ENCODE measurements at regions not wholly inside any gene's neighbourhood (a gene's known extent, or its start where the extent isn't known, plus 50 kb on each side); places are given as distances from the start of the nearest gene placed in this dataset.
A peak's percentile ranks its signal among the peaks of the same experiment; 100 is the strongest.
"Not testable (repeated sequence)": the region's sequence is repeated elsewhere in the genome, so short reads cannot be mapped to it uniquely, and the experiment has no call there.

DNA sequence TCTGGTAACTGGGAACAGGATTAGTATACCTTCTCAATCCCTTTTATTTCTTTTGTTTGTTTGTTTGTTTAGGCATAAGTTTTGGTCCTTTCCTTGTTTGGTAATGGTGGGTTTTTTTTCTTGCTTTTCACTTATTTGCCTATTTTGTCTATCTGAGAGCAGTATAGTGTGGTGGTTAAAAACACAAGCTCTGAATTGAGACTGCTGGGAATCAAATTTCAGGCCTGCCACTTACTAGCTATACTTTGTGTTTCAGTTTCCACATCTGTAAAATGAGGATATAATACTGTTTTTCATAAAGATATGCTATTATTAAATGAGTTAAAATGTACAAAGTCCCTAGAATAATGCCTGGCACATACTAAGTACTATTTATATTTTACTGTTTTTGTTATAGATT lies 81.6 kb upstream of the IVNS1ABP start:
- intact Hi-C loops (cut with DNase I): no loop called here
- no peak for DNase-seq (ENCODE audit: low spot score)
- no peak for ATAC-seq

DNA sequence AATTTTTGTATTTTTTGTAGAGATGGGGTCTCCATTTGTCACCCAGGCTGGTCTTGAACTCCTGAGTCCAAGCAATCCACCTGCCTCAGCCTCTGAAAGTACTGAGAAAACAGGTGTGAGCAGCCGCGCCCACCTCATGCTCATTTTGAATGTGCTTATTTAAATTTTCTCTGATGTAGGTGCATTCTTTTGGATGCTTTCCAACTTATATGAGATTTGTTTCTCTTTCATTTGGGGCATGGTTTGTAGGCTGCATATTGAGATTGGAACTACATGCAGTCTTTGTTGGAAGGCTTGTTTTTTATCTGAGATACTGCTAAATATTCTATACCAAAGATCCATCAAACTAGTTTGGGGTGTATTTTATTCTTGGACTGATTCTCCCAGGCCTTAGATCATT lies 81.0 kb upstream of the IVNS1ABP start:
- DNase-seq (ENCODE audit: low spot score) (no peak), ATAC-seq (no peak)
- intact Hi-C loops (cut with DNase I): no loop called here

DNA sequence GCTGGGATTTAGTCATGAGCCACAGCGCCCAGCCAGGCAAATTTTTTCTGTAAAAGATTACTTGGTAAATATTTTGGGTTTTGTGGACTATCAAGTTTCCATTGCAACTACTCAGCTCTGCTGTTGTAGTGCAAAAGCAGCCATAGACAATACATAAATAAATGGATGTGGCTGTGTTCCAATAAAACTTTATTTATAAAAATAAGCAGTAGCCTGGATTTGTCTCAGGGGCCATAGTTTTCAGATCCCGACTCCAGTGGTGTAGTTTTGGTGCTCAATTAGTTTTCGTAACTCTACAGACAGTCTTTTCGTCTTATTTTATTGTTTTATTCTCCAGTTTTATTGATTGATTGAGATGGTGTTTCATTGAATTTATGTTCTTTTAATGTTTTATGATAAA lies 80.1 kb upstream of the IVNS1ABP start:
- ATAC-seq (no peak), DNase-seq (ENCODE audit: low spot score) (no peak)
- intact Hi-C loops (cut with DNase I): no loop called here

DNA sequence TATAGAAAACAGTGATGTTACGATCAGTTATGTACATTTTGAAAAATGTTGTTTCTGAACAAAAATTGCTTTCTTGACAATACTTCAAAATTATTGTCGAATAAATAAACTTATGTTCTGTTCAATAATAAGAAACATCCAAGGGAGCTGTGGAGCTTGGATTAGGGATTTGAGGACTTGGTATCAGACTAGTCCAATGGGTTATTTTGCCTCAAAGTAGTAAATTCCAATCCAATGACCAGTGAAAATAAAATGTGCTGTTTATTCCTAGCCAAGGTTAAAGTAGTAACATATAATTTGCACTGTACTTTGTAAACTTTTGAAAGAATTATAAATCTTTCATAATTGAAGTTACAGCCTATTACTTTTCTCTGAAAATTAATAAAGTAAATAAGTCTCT lies 79.1 kb upstream of the IVNS1ABP start:
- ATAC-seq (no peak), DNase-seq (ENCODE audit: low spot score) (no peak)
- intact Hi-C loops (cut with DNase I): no loop called here

DNA sequence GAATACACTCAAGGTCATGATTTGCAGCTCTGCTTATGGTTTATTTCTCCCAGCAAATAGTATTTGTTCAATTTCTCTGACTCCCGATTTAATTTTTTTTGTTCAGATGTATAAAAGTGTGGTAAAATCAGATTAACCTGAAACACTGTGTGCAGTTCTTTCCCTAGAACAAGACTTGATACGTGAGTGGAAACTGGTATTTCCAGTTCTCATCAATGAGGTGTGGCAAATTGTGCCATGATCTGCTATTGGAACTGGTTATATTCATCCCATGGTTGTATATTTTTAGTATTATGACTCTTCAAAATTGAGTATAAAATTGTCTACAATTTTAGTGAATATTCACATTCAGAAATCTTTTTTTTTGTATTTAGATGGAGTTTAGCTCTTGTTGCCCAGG lies 76.8 kb upstream of the IVNS1ABP start:
- ATAC-seq: no peak
- intact Hi-C loops (cut with DNase I): no loop called here
- DNase-seq (ENCODE audit: low spot score): no peak

DNA sequence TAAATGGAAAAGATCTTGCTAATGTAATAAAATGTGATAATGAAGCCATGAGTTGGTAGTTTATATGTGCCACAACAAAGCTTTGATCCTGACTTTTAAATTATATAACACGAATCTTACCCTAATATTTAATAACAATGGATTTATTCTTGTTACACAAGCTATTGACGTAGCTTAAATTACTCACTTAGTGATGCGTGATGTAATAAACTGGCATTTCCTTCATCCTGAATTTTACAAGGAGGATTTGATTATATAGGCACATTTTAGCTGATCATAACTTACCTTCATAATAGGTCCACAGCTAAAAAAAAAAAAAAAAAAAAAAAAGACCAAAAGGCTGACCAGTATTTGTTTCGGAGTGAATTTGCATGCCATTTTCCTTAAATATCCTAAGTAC lies 76.2 kb upstream of the IVNS1ABP start:
- DNase-seq (ENCODE audit: low spot score): no peak
- intact Hi-C loops (cut with DNase I): no loop called here
- ATAC-seq: no peak

DNA sequence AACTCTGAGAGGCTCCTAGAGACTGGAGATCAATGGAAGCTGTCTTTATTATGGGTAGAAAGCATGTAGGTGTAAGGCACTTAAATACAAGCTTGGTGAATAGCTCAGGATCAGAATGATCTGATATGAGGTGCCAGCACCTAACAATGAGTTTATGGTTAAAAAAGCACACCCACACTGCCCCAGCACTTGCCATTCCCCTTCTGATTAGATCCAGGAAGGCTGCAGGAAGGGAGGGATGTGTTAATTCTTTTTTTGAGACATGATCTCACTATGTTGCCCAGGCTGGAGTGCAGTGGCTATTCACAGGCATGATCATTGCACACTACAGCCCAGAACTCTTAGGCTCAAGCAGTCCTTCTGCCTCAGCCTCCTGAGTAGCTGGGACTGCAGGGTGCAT lies 71.8 kb upstream of the IVNS1ABP start:
- ATAC-seq: no peak
- intact Hi-C loops (cut with DNase I): no loop called here
- no peak for DNase-seq (ENCODE audit: low spot score)

DNA sequence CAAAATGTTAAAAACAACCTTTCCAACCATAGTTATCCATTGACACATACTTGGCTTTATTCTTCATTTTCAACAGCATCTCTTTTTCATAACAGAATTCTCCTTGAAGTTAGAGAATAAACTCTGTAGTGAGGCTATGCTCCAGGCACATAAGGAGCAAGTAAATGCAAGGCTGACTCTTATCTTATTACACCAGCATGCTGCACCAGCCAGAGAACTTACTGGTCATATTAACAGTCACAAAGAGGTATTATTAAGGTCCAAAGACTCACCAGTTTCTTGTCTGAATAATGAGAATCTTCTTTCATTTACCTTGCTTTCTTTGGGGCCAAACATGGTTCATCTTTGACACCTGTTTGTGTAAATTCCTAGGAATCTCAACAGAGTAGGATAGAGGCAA lies 71.3 kb upstream of the IVNS1ABP start:
- no peak for ATAC-seq
- intact Hi-C loops (cut with DNase I): no loop called here
- no peak for DNase-seq (ENCODE audit: low spot score)

DNA sequence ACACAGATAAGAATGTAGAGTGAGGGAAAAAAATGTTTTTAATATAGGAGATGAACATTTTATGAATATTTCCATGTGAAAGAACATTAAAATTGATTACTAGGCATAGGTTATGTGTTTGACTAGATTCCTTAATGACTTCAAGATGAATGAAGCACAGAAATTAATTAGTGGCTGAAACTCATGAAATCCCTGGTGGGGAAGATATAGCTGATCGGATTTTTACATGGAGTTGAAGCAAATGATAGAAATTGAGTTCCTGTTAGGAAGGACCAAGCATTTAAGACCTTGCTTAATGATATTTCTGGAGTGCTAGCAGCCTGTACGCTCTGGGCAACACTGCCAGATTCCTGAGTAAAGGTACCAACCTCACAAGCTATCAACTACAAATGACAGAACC lies 68.9 kb upstream of the IVNS1ABP start:
- intact Hi-C loops (cut with DNase I): no loop called here
- ATAC-seq (no peak), DNase-seq (ENCODE audit: low spot score) (no peak)

DNA sequence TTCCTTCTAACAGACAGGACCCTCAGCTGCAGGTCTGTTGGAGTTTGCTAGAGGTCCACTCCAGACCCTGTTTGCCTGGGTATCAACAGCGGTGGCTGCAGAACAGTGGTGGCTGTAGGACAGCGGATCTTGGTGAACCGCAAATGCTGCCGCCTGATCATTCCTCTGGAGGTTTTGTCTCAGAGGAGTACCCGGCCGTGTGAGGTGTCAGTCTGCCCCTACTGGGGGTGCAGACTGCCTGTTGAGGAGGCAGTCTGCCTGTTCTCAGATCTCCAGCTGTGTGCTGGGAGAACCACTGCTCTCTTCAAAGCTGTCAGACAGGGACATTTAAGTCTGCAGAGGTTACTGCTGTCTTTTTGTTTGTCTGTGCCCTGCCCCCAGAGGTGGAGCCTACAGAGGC lies 66.8 kb upstream of the IVNS1ABP start:
- intact Hi-C loops (cut with DNase I); ATAC-seq; DNase-seq (ENCODE audit: low spot score): not testable (repeated sequence)

DNA sequence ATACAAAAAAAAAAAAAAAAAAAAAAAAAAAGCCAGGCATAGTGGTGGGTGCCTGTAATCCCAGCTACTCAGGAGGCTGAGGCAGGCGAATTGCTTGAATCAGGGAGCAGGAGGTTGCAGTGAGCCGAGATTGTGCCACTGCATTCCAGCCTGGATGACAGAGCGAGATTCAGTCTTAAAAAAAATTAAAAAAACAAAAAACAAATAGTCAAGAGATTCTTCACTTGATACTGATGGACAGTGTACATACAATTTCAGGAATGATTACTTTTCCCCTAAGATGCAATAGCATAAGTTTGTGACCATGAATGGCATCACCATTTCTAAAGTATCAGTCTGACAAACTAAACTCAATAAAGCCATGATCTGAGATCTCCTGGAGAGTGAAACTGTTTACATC lies 60.8 kb upstream of the IVNS1ABP start:
- intact Hi-C loops (cut with DNase I): no loop called here
- no peak for ATAC-seq

DNA sequence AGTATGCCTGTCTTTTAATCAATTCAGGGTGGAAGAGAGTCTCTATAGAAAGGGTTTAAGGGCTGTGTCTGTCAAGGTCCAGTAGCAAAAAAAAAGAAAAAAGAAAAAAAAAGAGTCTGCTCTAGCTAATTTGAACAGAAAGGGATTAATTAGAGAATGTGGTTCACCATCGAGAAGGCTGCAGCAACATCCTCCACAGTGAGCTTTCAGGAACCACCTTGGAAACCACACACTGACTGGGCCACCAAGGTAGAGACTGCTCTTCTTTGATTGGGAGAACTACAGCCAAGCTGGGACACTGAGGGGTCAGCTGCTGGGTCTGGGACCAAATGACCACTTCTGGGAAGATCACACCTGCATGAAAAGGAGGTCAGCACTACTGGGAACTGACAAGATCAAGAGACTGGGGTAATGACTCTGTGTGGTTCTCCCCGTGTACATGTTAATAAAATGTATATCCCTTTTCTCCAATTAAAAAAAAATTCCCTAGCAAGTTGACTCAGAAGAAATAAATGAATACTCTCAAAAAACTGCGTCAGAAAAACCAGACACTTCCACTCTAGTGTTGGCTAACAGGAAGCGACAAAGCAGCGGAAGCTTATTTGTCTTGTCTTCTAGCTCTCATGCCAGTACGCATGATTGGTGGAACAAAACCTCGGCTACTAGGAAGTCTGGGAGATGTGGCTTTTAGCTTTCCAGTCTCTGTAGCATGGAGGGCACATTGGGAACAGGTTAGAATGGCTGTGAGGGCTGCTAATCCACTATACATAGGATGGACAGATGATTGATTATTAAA lies 60.0 kb upstream of the IVNS1ABP start:
- DNase-seq (ENCODE audit: low spot score) (no peak), ATAC-seq (peak; percentile 56)
- intact Hi-C loops (cut with DNase I): no loop called here

More for the DNA sequence above, 60.8 kb upstream of the IVNS1ABP start:
- DNase-seq (ENCODE audit: low spot score): no peak

DNA sequence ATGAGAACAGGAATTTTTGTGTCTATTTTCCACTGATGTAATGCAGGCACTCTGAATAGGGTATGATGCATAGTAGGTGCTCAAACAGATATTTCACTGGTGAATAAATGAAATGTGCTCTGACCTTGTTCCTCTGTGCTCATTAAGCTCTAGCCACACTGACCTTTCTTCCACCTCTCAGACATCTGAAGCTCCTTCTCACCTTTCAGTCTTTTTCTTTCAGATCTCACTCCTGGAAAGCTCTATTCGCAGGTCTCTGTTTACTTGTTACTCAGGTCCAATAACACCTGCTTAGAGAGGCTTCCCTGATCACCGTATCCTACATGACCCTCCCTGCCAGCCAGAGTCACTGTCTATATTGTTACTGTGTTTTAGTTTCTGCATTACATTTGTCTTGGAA lies 59.2 kb upstream of the IVNS1ABP start:
- intact Hi-C loops (cut with DNase I): no loop called here
- no peak for ATAC-seq
- DNase-seq (ENCODE audit: low spot score): no peak

DNA sequence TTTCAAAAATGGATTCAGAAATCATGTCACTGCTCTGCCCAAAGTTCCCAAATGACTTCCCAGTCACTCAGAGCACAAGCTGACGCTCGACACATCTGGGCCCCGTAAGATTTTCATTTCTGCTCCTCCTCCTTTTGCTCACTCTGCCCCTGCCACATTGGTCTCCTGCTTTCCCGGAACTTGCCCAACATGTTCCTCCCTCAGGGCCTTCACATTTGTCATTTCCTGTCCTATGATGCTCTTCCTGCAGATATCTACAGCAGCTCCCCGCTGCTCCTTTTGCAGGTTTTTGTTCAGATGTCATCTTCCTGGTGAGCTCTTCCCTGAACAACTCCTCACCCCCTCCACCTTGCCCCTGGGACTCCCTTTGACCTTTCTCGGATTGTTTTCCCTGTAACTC lies 58.5 kb upstream of the IVNS1ABP start:
- DNase-seq (ENCODE audit: low spot score) (no peak), ATAC-seq (peak; percentile 76)
- intact Hi-C loops (cut with DNase I): no loop called here

DNA sequence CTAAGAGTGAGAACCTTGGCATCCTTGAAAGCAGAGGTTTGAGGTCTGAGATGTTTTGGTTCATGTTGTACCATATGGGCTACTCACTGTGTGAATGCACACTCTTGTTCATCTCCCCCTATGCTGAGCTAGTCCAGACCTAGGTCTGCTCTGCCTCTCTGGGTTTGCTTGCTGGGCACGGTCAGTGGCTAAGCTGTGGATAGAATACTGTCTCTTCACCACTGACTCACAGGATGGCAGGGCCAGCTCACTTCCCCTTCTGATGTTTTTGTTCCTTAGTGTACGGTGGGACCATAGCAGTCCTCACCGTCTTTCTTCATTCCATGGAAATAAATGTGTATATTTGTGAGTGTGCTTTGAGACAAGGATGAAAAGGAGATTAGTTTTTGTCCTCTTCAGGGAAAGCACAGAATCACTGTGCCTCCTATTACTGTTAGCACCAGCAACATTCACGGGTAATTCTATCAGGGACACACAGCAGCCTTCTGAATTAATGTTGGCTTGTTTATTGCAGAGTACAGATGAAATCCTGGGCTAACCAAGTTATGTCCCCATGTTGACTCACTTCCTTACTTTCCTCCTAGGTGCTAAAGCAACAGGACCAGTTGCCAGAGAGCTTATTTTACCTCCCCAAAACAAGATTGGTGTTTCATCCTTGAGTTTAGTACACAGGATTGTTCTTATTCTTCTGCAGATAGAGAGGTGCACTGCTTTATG lies 56.9 kb upstream of the IVNS1ABP start:
- ATAC-seq (peak; percentile 65), DNase-seq (ENCODE audit: low spot score) (no peak)
- intact Hi-C loops (cut with DNase I): no loop called here

DNA sequence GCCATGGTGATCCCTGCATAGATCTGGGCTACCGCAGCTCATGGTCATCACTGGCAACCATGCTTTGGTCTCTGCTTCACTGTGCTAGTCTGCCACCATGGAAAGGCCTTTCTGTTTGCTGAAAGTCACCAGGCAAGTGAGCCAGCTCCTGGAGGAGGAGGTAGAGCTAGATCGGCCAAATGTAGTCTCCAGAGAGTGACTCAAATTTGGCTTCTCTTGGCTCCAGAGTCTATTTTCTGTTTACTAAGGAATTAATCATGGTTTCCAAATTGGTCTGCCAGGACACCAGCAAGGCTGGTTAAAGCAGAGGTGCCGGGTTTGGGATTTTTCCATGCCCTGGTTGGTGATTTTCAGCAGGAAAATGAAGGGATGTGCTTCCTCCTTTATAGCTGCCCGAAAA lies 52.7 kb upstream of the IVNS1ABP start:
- no peak for ATAC-seq
- intact Hi-C loops (cut with DNase I): no loop called here
- DNase-seq (ENCODE audit: low spot score): no peak

DNA sequence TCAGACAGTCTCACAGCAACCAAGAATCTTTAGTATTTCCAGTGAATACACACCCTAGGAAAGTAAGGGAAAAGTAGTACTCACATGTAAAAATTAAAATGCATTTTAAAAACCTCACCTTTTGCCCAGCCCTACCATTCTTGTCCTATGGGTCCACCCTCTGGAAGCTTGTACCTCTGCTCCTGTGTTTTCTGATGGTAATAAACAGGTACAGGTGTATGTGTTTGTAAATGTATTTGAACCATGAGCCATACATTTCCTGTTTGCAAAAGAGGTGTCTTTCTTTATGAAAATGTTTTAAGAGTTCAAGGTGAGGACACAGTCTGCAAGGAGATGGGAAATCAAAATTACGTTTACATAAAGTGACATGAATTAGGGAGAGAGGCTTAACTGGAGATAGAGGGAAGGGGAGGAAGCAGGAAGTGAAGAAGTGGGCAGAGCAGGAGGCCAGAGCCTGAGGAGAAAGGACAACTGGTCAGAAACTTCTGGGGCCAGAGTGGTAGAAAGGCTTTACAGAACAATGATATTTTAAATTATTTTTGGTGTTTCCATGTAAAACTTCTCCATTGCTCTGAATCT lies 52.0 kb upstream of the IVNS1ABP start:
- intact Hi-C loops (cut with DNase I): no loop called here
- ATAC-seq: no peak
- DNase-seq (ENCODE audit: low spot score): no peak

DNA sequence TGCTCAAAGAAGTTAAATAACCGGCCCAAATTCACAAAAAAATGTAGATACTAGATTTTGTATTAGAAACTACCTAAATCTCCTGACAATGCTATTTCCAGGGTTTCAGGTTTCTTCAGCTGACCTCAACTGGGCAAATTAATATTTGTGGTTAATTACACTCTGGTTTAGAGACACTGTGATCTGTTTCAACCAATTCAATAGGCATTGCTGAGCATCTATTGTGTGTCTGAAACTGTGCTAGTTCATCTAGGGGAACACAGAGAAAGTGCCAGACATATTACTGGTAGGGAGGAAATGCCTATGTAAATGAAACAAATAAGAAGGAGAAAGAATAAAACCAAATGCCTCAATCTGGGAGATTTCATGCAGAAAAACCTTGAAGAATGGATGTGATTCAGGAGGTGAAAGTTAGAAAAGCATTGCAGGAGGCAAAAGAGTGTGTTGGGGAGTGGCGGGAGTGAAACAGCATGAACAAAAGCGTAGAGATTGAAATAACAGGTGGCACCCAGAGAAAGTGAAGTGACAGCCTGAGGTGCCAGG lies 51.3 kb upstream of the IVNS1ABP start:
- intact Hi-C loops (cut with DNase I): no loop called here
- no peak for ATAC-seq
- DNase-seq (ENCODE audit: low spot score): no peak

DNA sequence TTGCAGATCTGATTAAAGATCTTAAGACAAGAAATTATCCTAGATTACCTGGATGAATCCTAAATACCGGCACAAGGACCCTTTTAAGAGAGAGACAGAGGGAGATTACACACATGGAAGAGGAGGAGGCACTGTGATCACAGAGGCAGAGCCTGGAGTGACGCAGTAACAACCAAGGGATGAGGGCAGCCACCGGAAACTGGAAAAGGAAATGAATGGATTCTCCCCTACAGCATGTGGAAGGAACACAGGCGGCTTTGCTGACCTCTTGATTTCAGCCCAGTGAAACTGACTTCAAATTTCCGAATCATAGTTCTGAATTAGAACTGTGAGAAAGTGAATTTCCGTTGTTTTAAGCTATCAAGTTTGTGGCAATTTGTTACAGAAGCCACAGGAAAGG lies 50.2 kb upstream of the IVNS1ABP start:
- no peak for ATAC-seq
- intact Hi-C loops (cut with DNase I): no loop called here
- DNase-seq (ENCODE audit: low spot score): no peak
